Stimulated activated CD8-positive, alpha-beta memory T cell treated with anti-CD3 and anti-CD28 coated beads, Interleukin-2, amount 100 ng/mL, for 1 hour (primary cell): ENCODE measurements at regions not wholly inside any gene's neighbourhood (a gene's known extent, or its start where the extent isn't known, plus 50 kb on each side); places are given as distances from the start of the nearest gene placed in this dataset.

Experiments used
- DNase-seq, 2 donors: peaks; one replicate each; pipeline ENCODE4 v3.0.0-alpha.2; 2020; ENCODE audit warnings: low read depth in 2 of 2

DNA sequence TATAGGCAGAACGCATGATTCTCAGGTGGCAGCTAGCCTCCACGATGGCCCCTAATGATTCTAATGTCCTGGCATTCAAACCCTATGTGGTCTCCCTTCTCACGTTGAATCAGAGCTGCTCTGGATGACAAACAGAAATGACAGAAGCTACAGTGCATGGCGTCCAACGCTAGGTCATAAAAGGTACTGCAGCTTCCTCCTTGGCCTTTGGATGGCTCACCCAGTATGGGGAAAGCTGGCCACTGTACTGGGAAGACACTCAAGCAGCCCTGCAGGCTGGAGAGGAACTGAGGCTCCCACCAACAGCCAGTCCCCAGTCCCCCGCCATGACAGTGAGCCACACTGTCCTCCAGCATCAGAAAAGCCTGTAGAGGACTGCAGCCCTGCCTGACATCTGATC lies 286.3 kb downstream of the FAM43A start:
- DNase-seq, result no peak

DNA sequence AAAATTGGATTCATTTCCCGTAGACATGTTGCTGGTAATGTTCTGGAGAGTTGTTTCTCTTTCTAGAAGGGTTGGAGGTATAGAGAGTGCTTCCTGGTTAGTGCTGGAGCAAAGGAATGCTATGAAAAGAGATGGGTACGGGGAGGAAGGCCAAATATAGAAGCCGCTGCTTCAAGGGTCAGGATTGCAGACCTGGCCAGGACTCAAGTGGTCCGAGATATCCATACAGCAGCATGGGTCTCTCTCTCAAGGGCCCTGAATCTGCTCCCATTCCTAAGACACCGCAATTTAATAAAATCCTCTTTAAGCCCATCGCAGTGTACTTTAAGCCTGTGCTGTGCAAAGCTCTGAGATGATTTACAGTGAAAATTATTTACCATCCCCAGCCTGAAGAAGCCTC lies 287.0 kb downstream of the FAM43A start:
- no peak for DNase-seq

DNA sequence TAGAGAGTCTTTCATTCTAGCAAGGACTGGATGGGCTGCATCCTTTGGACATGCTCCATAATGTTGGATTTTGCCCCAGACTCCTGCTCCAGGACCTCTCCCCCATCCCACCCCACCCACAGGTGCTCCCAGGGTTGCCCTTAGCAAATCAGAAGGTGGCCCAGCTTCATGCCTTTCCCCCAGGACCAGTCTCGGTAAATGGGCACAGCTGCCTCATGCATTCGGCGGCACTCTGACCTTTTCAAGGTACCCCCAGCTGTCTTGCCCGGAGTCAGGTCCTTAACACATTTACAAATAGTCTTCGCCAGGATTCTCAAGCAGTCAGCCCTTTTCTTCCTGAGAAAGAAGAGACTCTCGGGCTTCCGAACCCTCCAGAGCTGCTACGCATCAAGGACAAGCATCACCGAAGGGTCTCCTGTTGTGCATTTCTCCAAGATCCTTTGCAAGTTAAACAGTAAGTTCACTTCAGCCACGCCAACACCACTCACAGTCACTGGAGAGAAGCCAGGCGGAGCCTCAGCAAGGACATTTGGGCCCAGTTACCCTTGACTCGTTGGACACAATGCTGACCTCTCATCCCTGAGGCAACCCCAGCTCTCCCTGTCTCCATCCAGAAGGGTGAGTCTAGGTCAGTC lies 287.8 kb downstream of the FAM43A start:
- DNase-seq, result no peak

DNA sequence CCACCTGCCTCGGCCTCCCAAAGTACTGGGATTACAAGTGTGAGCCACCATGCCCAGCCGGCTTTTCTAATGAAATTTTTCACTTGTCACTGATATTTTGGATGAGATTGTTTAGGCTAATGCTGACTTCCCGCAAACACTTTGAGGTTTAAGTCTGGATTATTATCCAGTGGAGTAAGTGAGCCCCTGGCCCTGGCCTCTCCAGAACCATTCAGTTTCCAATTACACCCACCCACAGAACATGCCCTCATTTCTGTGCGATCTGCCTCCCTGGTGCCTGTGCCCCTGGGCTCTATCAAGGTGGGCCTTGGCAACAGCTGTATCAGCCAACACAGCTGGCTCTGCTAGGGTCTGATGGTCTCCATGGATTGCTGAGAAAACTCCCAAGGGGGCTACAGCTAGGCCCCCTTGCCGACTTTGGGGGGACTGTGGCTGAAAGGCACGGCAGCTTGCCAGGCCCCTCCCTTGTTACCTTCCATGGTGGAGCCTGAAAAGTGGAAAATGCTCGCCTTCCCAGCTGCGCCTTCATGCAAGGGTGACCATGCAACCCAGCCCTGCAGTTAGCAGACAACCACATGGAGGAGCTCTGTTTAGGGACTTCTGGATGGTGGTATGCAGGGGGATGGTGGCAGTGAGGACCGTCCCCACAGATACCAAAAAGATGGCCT lies 288.9 kb downstream of the FAM43A start:
- DNase-seq, result no peak

DNA sequence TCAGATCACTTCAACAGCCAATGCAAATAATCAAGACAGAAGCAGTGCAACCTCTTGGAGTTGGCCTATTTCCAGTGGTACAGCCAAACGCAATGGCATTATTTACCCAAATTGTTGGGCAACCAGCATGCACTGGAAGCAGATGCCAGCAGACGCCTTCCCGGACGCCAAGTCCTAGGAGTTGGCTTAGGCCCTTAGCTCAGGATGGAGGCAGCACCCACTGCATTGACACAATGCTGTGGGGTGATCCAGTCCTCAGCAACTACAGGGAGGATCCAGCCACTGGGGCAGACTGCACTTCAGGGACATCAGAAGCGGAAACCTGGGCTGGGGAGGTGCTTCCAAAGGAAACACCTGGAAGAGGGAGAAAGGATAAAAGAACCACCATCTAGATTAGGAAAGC lies 290.4 kb downstream of the FAM43A start:
- no peak for DNase-seq

DNA sequence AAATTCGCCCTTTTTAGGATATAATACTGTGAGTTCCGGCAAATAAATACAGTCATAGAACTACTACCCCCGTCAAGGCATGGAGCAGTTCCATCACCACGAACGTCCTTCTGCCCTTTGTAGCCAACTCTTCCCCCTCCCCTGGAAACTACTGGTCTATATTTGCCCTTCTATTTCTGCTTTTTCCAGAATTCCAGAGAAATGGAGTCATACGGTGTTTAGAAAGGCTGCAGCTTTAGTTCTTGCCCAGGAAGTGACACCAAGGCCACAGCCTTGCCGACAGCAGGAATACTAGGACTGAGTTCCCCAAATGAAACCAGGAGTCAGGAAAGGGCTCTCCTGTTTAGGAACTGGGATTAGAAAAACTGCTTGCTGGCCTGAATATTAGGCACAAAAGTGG lies 291.2 kb downstream of the FAM43A start:
- no peak for DNase-seq

- DNase-seq, result no peak
These were observed 291.7 kb downstream of the FAM43A start for GRCh38 chr3:194977356-194977755.

GRCh38 chr3:194979173-194979572 lies 291.8 kb downstream of the XXYLT1 start:
- no peak for DNase-seq

- DNase-seq, result no peak
These were observed 288.5 kb downstream of the XXYLT1 start for GRCh38 chr3:194982472-194982871.

DNA sequence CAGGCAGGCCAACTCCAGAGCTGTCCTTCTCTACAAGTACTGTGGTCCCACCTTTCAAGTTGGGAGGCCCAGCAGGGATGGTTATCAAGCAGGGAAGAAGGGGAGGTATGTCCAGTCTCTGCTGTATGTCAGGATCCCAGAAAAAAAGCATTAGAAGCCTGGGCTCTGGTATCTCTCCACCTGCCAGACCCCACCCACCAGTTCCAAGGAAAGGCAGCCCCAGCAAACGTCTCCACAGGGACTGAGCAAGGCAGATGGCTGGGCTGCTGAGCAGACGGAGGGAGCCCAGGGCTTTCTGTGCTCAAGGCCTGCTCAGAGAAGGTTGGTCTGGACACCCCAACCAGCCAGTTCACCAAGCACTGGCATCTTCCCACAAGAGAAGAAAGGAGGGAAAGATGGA lies 287.8 kb downstream of the XXYLT1 start:
- no peak for DNase-seq

GRCh38 chr3:194983620-194984019 lies 287.3 kb downstream of the XXYLT1 start:
- no peak for DNase-seq

- DNase-seq, result no peak
These were observed 286.9 kb downstream of the XXYLT1 start for GRCh38 chr3:194984066-194984465.

DNA sequence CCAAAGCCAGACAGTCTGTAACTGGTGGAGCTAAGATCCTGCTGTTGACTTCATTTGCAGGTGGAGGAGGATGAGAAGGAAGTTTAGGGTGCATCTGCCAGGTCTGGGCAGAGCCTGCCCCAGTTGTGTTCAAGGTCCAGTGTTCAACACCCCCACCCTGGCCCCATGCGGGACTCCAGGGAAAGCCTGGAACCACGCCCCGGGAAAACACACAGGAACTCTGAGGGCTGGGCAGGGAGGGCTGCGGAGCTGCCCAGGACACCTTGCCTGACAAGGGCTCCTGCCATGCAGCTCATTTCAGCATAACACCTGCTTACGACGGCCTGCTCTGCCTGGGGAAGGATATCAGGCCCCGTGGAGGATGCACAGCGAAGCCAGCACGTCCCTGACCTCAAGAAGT lies 286.3 kb downstream of the XXYLT1 start:
- no peak for DNase-seq

- no peak for DNase-seq
These were observed 285.9 kb downstream of the XXYLT1 start for GRCh38 chr3:194985031-194985578.

DNA sequence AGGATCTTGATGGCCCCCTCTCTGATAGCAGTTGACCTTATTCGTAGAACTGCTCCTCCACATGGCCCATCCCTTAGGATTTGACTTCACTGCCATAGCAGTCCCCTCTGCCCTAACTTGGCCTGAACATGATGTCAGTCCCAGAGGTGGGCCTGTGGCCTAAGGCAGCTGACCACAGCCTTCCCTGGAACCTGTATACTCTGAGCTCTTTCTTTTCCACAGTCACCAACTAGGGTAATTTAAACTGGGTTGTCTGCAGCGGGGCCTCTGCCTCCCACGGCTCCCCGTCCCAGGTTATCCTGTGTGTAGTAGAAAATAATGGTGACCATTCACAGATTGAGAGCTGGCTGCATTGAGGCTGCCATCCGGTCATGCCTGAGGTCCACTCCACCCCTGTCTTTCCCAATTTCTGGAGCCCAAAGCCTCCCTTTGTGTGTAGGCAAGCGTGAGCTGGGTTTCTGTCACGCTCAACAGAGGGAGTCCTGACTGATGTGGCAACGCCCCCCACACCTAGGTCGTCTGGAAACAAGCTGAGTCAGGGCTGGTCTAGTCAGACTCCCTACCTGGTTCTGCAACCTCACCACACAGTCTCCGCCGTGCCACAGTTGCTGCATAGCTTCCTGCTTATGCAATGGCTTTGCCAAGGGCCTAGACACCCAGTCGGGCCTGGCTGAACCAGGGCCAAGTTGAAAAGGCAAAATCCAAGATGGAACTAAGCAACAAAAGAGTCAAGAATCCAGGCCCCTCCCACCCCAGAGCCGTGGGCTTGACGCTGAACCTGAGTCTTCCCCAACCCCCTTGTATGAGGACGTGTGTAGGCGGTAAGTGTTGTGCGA lies 284.5 kb downstream of the XXYLT1 start:
- no peak for DNase-seq

DNA sequence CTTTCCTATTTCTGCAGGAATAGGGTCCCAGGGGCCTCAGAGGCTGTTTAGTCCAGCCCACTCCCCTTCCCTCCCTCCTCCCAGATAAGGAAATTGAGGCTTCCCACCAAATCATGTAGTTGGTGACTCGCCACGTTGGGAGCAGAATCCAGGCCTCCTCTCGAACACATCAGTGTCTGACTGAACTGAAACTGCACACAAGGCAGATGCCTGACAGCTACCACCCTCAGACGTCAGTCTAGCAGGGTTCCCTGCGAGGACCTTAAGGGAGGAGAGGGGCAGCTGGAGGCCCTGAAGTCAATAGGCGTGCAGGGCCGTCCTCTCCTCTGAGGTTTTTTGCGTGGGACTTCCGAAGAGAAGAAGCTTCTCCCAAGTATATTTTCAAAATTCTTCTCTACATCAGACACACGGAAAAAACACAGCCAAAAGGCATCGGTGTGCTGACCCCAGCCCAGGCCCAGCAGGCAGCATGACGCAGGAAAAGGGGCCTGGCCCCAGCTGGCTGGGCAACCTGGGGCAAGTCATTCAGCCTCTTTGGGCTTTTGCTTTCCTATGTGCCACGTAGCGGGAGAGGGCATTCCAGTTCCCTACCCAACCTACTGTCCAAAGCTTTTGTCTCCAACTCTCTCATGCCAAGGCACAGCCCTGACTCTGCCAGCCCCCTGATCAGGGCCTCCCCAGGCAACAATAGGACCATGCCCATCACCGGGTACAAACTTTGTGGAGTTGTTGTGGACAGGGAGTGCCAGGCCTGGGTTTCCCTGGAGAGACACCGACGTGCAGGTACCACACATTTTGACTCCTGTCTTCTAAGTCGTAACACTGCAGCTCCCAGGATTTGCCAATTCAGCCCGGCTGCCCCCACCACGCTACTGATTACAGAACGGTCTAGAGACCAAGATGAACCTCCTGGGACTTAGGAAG lies 283.1 kb downstream of the XXYLT1 start:
- no peak for DNase-seq

GRCh38 chr3:194988495-194989165 lies 282.3 kb downstream of the XXYLT1 start:
- no peak for DNase-seq

GRCh38 chr3:194989241-194989640 lies 281.7 kb downstream of the XXYLT1 start:
- DNase-seq, result no peak

- DNase-seq, result no peak
These were observed 280.3 kb downstream of the XXYLT1 start for GRCh38 chr3:194990454-194991337.

DNA sequence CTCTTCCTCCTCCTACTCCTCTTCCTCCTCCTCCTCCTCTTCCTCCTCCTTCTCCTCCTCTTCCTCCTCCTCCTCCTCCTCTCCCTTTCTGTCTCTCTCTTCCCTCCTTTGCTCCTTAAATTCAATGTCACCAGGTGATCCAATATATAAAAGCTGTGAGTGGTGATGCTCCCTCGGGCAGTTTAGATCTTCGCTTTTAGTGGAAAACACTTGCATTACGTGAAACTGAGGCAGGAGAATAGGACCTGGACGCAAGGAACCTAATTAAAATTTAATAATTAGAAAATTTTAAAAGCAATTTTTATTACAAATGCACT lies 279.7 kb downstream of the XXYLT1 start:
- no peak for DNase-seq
